GM19395 (cell line): ENCODE measurements at regions not wholly inside any gene's neighbourhood (a gene's known extent, or its start where the extent isn't known, plus 50 kb on each side); places are given as distances from the start of the nearest gene placed in this dataset.

ENCODE experiments used
- ATAC-seq: cut with Tn5 transposase; IDR thresholded peaks from one replicate; pipeline ENCODE4 v1.9.1; 2021; ENCODE audit warnings: mild to moderate bottlenecking, moderate library complexity; ENCODE audit not compliant: unreplicated experiment

DNA sequence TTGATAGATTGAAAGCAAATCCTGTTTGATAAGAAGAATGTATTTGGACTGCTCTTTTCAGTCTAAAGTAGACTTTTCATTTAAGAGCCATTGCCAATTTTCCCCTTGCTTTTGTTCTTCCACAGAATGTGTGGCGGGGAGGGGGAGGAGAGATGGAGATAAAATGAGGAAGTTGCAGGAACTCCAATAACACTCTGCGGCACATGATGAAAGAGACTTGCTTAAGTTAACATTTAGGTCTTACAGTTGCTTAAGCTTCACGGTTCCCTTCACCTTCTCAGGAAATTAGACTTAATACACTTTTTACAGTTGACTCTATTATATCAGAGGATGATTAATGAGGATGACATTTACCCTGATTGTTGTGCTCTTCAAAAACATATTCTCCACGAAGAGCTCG, 537.3 kb downstream of the TMTC2 start:
- ATAC-seq: no peak

DNA sequence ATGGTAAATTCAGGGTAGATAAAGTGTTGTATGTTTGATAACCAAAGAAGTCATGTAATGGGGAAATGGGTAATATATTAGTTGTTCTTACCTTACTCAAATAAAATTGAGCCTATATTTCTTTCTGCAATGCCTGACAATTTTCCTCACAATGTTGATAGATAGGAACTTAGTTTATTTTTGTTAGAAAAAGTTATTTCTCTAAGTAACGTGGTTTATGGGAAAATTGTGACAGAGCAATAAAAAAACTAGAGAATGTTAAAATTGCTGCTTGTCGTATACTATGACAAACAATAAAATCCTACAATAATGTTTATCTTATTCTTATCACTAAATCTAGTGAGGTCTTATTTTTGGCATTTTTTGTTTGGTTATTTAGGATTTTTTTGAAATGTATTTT, 534.1 kb downstream of the TMTC2 start:
- no peak for ATAC-seq

DNA sequence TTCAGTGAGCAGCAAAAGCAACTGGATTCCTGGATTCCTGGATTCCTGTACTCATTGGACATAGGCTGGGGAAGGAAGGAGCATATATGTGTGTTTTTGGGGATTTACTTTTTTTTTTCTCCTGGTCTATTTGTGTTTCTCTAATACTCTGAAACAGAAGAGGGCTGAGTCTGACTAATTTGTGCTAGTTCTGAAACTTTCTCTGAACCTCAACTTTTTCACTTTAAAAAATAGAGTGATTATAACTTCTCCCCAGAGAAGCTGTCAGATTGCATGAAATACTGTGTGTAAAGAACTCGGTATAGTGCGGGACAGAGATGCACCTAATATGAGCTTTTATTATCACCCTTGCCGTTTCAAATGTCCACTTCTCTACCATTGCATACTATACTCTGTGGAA, 529.5 kb downstream of the TMTC2 start:
- no peak for ATAC-seq

DNA sequence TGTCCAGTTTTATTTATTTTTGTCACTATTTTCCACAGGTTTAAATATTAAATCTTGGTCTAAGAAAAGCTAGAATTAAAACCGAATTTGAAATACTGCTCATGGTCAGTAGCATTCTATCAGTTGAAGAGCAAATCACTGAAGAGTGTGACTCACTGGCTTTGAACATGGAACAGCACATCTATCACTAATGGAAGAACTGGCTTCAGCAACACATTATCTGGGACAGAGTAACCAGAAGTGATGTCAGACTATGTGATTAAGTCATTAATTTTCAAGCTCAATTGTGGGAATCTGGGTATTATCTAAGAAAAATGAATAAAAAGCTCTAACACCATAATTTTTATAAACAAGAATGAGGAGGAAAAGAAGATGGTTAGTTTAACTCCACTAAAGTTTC, 527.5 kb downstream of the TMTC2 start:
- no peak for ATAC-seq

DNA sequence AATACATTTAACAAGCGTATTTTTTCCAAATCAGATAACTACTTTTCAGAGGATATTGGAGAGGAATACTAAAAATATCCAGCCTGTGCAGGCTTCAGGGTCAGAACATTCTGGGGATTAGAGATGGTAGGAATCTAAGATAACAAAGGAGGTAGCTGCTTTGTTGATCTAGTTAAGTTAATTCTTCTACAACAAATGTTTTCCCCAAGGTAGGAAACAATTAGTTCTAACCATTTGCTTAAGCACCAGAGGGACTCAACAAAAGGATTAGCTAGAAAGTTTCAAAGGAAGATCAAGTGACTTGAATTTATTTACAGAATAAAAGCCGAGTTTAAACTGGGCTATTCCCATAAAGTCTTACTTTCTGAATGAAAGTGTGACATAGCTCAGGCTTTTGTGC, 524.2 kb downstream of the TMTC2 start:
- no peak for ATAC-seq

DNA sequence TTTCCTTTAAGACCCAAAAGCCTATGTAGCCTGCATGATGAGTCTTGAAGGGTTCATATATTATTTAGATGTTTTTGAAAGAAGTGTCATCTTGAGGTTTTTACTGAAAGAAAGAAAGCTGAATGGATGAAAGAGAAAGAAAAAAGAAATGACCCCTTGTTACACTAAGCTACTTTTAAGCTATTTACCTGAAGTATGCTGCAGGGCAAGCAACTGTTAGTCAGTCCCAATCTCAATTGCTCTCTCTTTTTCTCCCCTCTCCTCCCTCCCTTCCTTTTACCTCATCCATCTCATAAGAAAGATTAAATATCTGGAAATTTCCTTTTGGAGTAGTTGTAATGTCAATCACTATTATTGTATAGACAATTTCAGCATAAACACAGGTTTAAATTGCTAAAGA, 512.4 kb downstream of the TMTC2 start:
- ATAC-seq: no peak

DNA sequence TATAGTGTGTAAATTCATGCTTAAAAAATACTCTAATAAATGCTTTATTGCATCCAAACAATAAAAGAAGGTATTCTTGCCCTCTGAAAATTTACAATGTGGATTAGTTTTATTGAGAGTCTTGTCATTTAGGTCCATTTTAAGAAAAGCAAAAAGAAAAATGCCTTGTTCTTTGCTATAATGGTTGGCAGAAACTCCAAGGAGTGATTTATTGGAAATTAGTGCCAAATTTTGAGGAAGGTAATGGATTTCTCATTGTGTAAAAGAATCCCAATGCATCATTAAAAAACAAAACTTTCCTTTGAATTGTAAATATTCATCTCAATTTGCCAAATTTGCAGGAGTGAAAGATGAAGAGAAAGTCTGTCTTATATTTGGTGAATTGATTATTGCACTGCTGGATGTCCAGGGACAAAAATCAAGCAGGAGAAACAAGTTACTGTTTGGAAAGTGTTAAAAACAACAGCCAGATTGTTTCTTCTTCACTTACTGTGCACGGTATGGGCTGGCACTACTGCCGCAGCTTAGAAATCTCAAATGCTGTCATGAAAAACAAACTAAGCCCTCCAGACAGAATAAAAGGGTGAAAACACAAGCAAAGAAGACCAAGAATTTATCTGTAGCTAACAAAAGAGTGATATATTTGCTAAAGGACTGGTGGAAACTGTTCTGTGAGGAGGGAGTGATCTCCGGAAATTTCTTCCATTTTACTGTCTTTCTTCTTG, 511.7 kb downstream of the TMTC2 start:
- ATAC-seq: no peak

DNA sequence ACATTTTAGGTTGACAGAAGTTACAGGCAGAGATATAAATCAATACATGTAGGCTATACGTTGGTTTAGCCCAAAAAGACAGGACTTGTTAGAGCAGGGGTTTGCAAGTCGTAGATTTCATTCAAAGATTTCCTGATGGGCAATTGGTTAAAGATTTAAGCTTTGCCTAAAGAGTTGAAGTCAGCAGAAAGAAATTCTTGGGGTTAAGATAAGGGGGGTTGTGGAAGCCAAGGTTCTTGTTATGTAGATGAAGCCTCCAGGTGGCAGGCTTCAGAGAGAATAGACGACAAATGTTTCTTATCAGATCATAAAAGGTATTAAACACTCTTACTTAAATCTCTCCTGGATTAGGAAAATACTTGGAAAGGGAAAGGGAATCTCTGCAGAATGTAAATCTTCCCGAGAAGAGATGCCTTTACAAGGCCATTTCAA, 510.8 kb downstream of the TMTC2 start:
- no peak for ATAC-seq

DNA sequence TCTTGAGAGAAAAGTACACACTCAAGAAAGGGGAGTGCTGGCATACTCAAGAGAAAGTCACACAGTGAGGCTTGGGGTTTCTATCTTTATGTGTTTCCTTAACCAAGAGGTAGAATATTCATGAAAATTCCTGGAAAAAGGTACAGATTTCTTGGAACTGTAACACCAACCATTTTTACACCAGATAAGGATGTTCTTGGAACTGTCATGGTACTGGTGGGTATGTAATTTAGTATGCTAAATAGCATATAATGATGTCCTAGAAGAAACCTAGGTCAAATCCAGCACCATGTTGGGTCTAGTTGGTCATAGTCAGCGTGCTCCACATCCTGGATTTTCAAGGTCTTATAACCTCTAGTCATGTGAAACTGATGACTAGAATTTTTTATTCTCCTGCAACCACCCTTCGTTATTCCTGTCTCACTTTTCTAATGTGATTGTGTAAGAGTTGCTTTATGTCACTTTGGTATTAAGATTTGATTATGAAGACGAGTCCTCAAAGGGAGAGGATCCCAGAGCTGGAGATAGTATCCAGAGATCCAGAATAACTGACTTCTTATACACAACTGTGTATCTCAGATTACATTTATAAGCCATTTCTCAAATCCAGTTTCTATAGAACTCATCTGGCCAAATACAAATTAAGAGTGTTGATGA, 510.1 kb downstream of the TMTC2 start:
- no peak for ATAC-seq

DNA sequence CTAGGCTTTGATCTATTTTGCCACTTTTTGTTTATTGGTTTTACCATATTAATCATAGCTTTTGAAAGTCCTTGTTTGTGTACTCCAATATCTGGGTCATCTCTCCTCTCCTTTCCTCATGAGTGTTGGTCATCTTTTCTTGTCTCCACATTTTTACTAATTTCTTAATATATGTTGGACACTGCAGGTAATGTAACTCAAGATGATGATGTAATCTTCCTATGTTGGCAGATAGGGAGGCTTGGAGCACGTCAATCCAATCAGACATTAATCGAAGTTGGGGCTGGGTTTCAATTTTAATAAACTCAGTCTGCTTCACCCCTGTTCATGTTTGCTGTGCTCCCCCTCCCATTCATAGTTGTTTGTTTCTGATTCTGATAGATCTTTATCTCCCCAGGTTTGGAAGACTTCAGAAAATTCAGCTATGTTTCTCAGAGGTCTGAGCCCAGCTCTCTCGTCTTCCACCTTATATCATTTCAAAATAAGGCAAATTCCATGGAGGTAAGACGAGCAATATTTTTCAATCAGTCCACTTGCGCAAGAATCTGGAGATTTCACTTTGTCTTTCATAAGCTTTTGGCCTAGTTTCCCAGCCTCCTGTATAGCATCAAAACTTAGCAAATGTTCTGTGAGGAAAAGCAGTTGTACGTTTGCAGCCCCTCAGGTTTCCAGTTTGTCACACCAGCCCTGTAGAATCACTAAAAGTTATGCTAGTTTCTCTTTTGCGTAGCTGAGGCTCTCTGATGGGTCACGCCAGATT, 504.1 kb downstream of the TMTC2 start:
- no peak for ATAC-seq

DNA sequence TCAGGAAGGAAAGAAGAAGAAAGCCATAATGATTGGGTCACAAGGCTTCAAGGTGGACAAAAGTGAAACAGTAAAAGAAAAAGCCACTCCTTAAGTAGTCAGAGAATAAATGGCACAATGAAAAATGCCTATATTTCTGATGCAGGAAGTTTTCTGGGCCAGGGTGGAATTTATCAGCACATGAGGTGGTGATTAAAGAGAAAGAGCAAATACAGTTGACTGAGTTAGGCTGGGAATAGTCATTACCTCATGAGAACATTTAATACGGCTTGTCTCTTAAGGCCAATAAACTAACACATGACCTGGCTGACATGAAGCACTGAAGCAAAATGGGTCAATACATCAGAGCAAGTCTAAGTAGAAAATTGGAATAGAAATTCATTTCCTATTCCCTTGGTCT, 499.7 kb downstream of the TMTC2 start:
- no peak for ATAC-seq

DNA sequence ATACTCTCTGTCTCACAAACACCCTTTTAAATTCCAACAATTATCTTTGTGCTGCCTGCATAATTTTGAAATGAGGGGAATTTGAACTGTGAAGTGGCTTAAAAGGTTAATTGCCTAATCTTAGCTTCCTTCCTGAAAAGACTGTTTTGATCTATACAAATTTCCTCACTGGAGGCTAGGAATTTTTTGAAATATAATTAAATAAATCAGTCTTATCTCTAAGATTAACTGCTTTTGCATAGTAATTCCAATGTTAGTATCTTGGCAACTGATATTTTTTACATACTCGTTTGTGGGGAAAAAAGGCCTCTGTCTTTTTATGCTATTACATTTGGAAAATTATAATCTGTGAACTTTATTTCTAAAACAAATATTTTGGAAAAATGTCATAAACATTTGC, 498.5 kb downstream of the TMTC2 start:
- no peak for ATAC-seq
